ENCODE measurements at regions not wholly inside any gene's neighbourhood (a gene's known extent, or its start where the extent isn't known, plus 50 kb on each side); places are given as distances from the start of the nearest gene placed in this dataset.
A peak's percentile ranks its signal among the peaks of the same experiment; 100 is the strongest.
"Not testable (repeated sequence)": the region's sequence is repeated elsewhere in the genome, so short reads cannot be mapped to it uniquely, and the experiment has no call there.

GRCh38 chr5:23727271-23727670 is 219.9 kb downstream of the PRDM9 start:
- DNase-seq (ENCODE audit: low spot score): no peak

GRCh38 chr5:23730023-23730422 is 222.6 kb downstream of the PRDM9 start:
- DNase-seq (ENCODE audit: low spot score): no peak

- no peak for DNase-seq (ENCODE audit: low spot score)
Measured at GRCh38 chr5:23740029-23740428, 232.6 kb downstream of the PRDM9 start.

GRCh38 chr5:23742701-23743100 is 235.3 kb downstream of the PRDM9 start:
- DNase-seq (ENCODE audit: low spot score): no peak

- DNase-seq (ENCODE audit: low spot score): no peak
Measured at GRCh38 chr5:23755906-23756305, 248.5 kb downstream of the PRDM9 start.

- DNase-seq (ENCODE audit: low spot score): no peak
Measured at GRCh38 chr5:23756779-23757178, 249.4 kb downstream of the PRDM9 start.

- no peak for DNase-seq (ENCODE audit: low spot score)
Measured at GRCh38 chr5:23763170-23763569, 255.8 kb downstream of the PRDM9 start.

- no peak for DNase-seq (ENCODE audit: low spot score)
Measured at GRCh38 chr5:23776684-23777083, 269.3 kb downstream of the PRDM9 start.

GRCh38 chr5:23800307-23800706 is 292.9 kb downstream of the PRDM9 start:
- not testable (repeated sequence) for DNase-seq (ENCODE audit: low spot score)

- DNase-seq (ENCODE audit: low spot score): no peak
Measured at GRCh38 chr5:23820765-23821471, 313.5 kb downstream of the PRDM9 start.

- no peak for DNase-seq (ENCODE audit: low spot score)
Measured at GRCh38 chr5:23823521-23823920, 316.1 kb downstream of the PRDM9 start.

GRCh38 chr5:23825196-23825595 is 317.8 kb downstream of the PRDM9 start:
- no peak for DNase-seq (ENCODE audit: low spot score)

- no peak for DNase-seq (ENCODE audit: low spot score)
Measured at GRCh38 chr5:23840083-23840482, 332.7 kb downstream of the PRDM9 start.

GRCh38 chr5:23864786-23865185 is 357.4 kb downstream of the PRDM9 start:
- DNase-seq (ENCODE audit: low spot score): peak; percentile 30

- no peak for DNase-seq (ENCODE audit: low spot score)
Measured at GRCh38 chr5:23877847-23878246, 370.4 kb downstream of the PRDM9 start.

GRCh38 chr5:23884405-23885031 is 377.1 kb downstream of the PRDM9 start:
- DNase-seq (ENCODE audit: low spot score): no peak

- DNase-seq (ENCODE audit: low spot score): no peak
Measured at GRCh38 chr5:23893561-23893960, 386.2 kb downstream of the PRDM9 start.

- no peak for DNase-seq (ENCODE audit: low spot score)
Measured at GRCh38 chr5:23895614-23896013, 388.2 kb downstream of the PRDM9 start.

GRCh38 chr5:23930985-23931384 is 423.6 kb downstream of the PRDM9 start:
- no peak for DNase-seq (ENCODE audit: low spot score)

- DNase-seq (ENCODE audit: low spot score): not testable (repeated sequence)
Measured at GRCh38 chr5:23951261-23951928, 444.0 kb downstream of the PRDM9 start.

GRCh38 chr5:23963449-23963848 is 456.0 kb downstream of the PRDM9 start:
- no peak for DNase-seq (ENCODE audit: low spot score)

GRCh38 chr5:23977365-23977764 is 470.0 kb downstream of the PRDM9 start:
- no peak for DNase-seq (ENCODE audit: low spot score)

- DNase-seq (ENCODE audit: low spot score): peak; percentile 67
Measured at GRCh38 chr5:23977997-23978396, 470.6 kb downstream of the PRDM9 start.
